ENCODE measurements at regions not wholly inside any gene's neighbourhood (a gene's known extent, or its start where the extent isn't known, plus 50 kb on each side); places are given as distances from the start of the nearest gene placed in this dataset.
"Not testable (repeated sequence)": the region's sequence is repeated elsewhere in the genome, so short reads cannot be mapped to it uniquely, and the experiment has no call there.

GRCh38 chr6:50318536-50318935, 268.8 kb upstream of the DEFB112 start:
- Mint-ChIP-seq H3K4me3 (no peak overlapping the region), H3K36me3 (no peaks in the 10 kb centered on the region), H3K4me1 (no peaks in the 10 kb centered on the region), H3K27ac (no peak overlapping the region), H3K27me3 (ENCODE audit: low read depth in 3 of 3) (no peaks in the 10 kb centered on the region), H3K9me3 (peaks cover 4 to 46% (median 13%) of the 10 kb centered on the region in 6 donors)
- DNase-seq, result no peak

GRCh38 chr6:50330347-50330746, 280.6 kb upstream of the DEFB112 start:
- H3K27me3 Mint-ChIP-seq (ENCODE audit: low read depth in 3 of 3), result no peaks in the 10 kb centered on the region
- no peak overlapping the region for H3K4me3 Mint-ChIP-seq
- no peak for DNase-seq
- no peaks in the 10 kb centered on the region for H3K36me3 Mint-ChIP-seq
- H3K27ac Mint-ChIP-seq, result no peak overlapping the region
- H3K9me3 Mint-ChIP-seq, result peaks cover 10 to 64% (median 15%) of the 10 kb centered on the region in 6 donors
- no peaks in the 10 kb centered on the region for H3K4me1 Mint-ChIP-seq

- Mint-ChIP-seq H3K4me1 (no peaks in the 10 kb centered on the region), H3K4me3 (no peak overlapping the region), H3K27ac (no peak overlapping the region), H3K27me3 (ENCODE audit: low read depth in 3 of 3) (no peaks in the 10 kb centered on the region), H3K9me3 (peaks cover 8 to 61% (median 15%) of the 10 kb centered on the region in 6 donors), H3K36me3 (no peaks in the 10 kb centered on the region)
- no peak for DNase-seq
Observed at GRCh38 chr6:50330963-50331362, 281.2 kb upstream of the DEFB112 start.

GRCh38 chr6:50333696-50334095, 284.0 kb upstream of the DEFB112 start:
- H3K4me1 Mint-ChIP-seq, result no peaks in the 10 kb centered on the region
- no peak overlapping the region for H3K27ac Mint-ChIP-seq
- no peaks in the 10 kb centered on the region for H3K27me3 Mint-ChIP-seq (ENCODE audit: low read depth in 3 of 3)
- DNase-seq, result no peak
- no peaks in the 10 kb centered on the region for H3K36me3 Mint-ChIP-seq
- H3K4me3 Mint-ChIP-seq, result no peak overlapping the region
- H3K9me3 Mint-ChIP-seq, result peaks cover 9 to 45% (median 17%) of the 10 kb centered on the region in 6 donors

GRCh38 chr6:50337532-50338122, 287.9 kb upstream of the DEFB112 start:
- H3K4me1 Mint-ChIP-seq, result no peaks in the 10 kb centered on the region
- no peak overlapping the region for H3K4me3 Mint-ChIP-seq

GRCh38 chr6:50353603-50354002, 303.9 kb upstream of the DEFB112 start:
- Mint-ChIP-seq H3K27ac (no peak overlapping the region), H3K36me3 (peaks cover 0 to 5% (median 0%) of the 10 kb centered on the region in 3 donors), H3K4me1 (no peaks in the 10 kb centered on the region), H3K9me3 (peaks cover 6 to 54% (median 26%) of the 10 kb centered on the region in 6 donors), H3K27me3 (ENCODE audit: low read depth in 3 of 3) (no peaks in the 10 kb centered on the region), H3K4me3 (no peak overlapping the region)
- no peak for DNase-seq

More at GRCh38 chr6:50337532-50338122, 287.9 kb upstream of the DEFB112 start:
- no peaks in the 10 kb centered on the region for H3K27me3 Mint-ChIP-seq (ENCODE audit: low read depth in 3 of 3)
- no peak for DNase-seq
- no peaks in the 10 kb centered on the region for H3K36me3 Mint-ChIP-seq
- peaks cover 11 to 46% (median 17%) of the 10 kb centered on the region in 6 donors for H3K9me3 Mint-ChIP-seq
- H3K27ac Mint-ChIP-seq, result no peak overlapping the region

- no peak for DNase-seq
- H3K4me1 Mint-ChIP-seq, result no peaks in the 10 kb centered on the region
- peaks cover 11 to 65% (median 30%) of the 10 kb centered on the region in 6 donors for H3K9me3 Mint-ChIP-seq
- peaks cover 0 to 5% (median 0%) of the 10 kb centered on the region in 3 donors for H3K36me3 Mint-ChIP-seq
- H3K27me3 Mint-ChIP-seq (ENCODE audit: low read depth in 3 of 3), result no peaks in the 10 kb centered on the region
- no peak overlapping the region for H3K4me3 Mint-ChIP-seq
- H3K27ac Mint-ChIP-seq, result no peak overlapping the region
Observed at GRCh38 chr6:50358113-50358512, 308.4 kb upstream of the DEFB112 start.

- Mint-ChIP-seq H3K9me3 (peaks cover 8 to 43% (median 21%) of the 10 kb centered on the region in 6 donors), H3K36me3 (no peaks in the 10 kb centered on the region), H3K27ac (no peak overlapping the region), H3K4me1 (no peaks in the 10 kb centered on the region), H3K4me3 (no peak overlapping the region), H3K27me3 (ENCODE audit: low read depth in 3 of 3) (no peaks in the 10 kb centered on the region)
- no peak for DNase-seq
Observed at GRCh38 chr6:50361641-50362331, 312.1 kb upstream of the DEFB112 start.

GRCh38 chr6:50362706-50363105, 313.0 kb upstream of the DEFB112 start:
- H3K4me3 Mint-ChIP-seq, result no peak overlapping the region

GRCh38 chr6:50369996-50370395, 320.3 kb upstream of the DEFB112 start:
- Mint-ChIP-seq H3K4me1 (no peaks in the 10 kb centered on the region), H3K27me3 (ENCODE audit: low read depth in 3 of 3) (no peaks in the 10 kb centered on the region), H3K27ac (no peak overlapping the region), H3K4me3 (no peak overlapping the region), H3K36me3 (no peaks in the 10 kb centered on the region), H3K9me3 (peaks cover 0 to 28% (median 10%) of the 10 kb centered on the region in 6 donors)
- DNase-seq, result no peak

More at GRCh38 chr6:50362706-50363105, 313.0 kb upstream of the DEFB112 start:
- no peak overlapping the region for H3K27ac Mint-ChIP-seq
- H3K27me3 Mint-ChIP-seq (ENCODE audit: low read depth in 3 of 3), result no peaks in the 10 kb centered on the region
- H3K36me3 Mint-ChIP-seq, result no peaks in the 10 kb centered on the region
- H3K4me1 Mint-ChIP-seq, result no peaks in the 10 kb centered on the region
- no peak for DNase-seq
- H3K9me3 Mint-ChIP-seq, result peaks cover 9 to 42% (median 19%) of the 10 kb centered on the region in 6 donors

GRCh38 chr6:50380406-50381098, 330.8 kb upstream of the DEFB112 start:
- Mint-ChIP-seq H3K9me3 (peaks cover 5 to 57% (median 21%) of the 10 kb centered on the region in 6 donors), H3K36me3 (no peaks in the 10 kb centered on the region), H3K27me3 (ENCODE audit: low read depth in 3 of 3) (no peaks in the 10 kb centered on the region), H3K4me3 (no peak overlapping the region), H3K4me1 (no peaks in the 10 kb centered on the region), H3K27ac (no peak overlapping the region)
- DNase-seq, result no peak

- no peak for DNase-seq
- Mint-ChIP-seq H3K36me3 (no peaks in the 10 kb centered on the region), H3K27me3 (ENCODE audit: low read depth in 3 of 3) (no peaks in the 10 kb centered on the region), H3K27ac (no peak overlapping the region), H3K4me3 (no peak overlapping the region), H3K4me1 (no peaks in the 10 kb centered on the region), H3K9me3 (peaks cover 5 to 52% (median 16%) of the 10 kb centered on the region in 6 donors)
Observed at GRCh38 chr6:50381099-50381415, 331.3 kb upstream of the DEFB112 start.

- H3K4me3 Mint-ChIP-seq, result no peak overlapping the region
- no peaks in the 10 kb centered on the region for H3K27me3 Mint-ChIP-seq (ENCODE audit: low read depth in 3 of 3)
- H3K36me3 Mint-ChIP-seq, result no peaks in the 10 kb centered on the region
Observed at GRCh38 chr6:50390416-50390815, 322.9 kb upstream of the TFAP2D start.

GRCh38 chr6:50394139-50394538, 319.2 kb upstream of the TFAP2D start:
- not testable (repeated sequence) for H3K27ac Mint-ChIP-seq; H3K4me3 Mint-ChIP-seq; DNase-seq; H3K27me3 Mint-ChIP-seq (ENCODE audit: low read depth in 3 of 3); H3K4me1 Mint-ChIP-seq; H3K36me3 Mint-ChIP-seq
- peaks cover 2 to 43% (median 18%) of the 10 kb centered on the region in 6 donors for H3K9me3 Mint-ChIP-seq

More at GRCh38 chr6:50390416-50390815, 322.9 kb upstream of the TFAP2D start:
- no peak for DNase-seq
- peaks cover 2 to 50% (median 22%) of the 10 kb centered on the region in 6 donors for H3K9me3 Mint-ChIP-seq
- H3K4me1 Mint-ChIP-seq, result no peaks in the 10 kb centered on the region
- H3K27ac Mint-ChIP-seq, result no peak overlapping the region

All from immature natural killer cell (primary cell).